HG02884 (cell line): ENCODE measurements at regions not wholly inside any gene's neighbourhood (a gene's known extent, or its start where the extent isn't known, plus 50 kb on each side); places are given as distances from the start of the nearest gene placed in this dataset.

Experiments
- ATAC-seq: cut with Tn5 transposase; IDR thresholded peaks from one replicate; pipeline ENCODE4 v1.9.1; 2021; ENCODE audit warnings: mild to moderate bottlenecking, moderate library complexity; ENCODE audit not compliant: unreplicated experiment

DNA sequence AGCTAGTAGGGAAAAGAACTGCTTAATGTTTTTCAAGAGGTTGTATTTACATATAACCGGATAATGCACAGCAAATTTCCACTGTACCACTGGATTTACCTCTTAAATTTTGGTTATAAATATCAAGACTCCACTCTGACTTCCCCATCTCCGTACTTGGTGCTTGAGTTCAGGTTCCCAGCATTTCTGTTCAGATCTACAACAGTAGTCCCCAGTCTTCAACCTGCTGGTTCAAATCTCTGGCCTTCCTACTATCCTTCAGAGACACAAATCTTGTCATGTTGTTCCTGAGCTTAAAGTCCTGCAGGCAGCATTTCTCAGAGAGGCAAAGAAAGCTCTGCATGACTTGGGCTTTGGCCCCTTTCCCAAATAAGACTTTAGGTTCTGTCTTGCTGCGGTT, 392.6 kb upstream of the ATP5MC3 start:
- ATAC-seq: no peak

DNA sequence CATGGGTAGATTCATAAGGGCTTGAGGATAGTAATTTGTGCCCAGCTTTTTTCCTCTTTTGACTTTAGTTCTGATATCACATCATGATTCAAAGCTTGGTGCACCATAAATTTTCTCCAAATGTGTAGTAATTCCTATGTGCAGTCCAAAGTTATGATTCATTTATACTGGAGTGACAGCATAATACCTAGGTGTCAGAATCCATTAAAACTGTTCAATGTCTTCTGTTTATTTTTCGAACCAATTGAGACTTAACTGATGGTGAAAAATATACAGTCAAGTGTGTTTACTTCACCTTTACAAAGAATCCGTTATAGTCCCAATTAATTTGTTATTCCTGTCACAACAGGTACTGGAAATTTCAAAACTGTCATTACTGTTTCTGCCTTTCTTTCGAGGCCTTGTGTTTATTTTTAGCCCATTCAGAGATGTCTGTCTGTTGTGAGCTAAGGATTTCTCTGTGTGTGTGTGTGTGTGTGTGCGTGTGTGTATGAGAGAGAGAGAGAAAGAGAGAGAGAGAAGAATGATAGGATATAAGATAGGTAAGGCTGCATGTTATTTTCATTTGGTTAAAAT, 389.7 kb upstream of the ATP5MC3 start:
- no peak for ATAC-seq

DNA sequence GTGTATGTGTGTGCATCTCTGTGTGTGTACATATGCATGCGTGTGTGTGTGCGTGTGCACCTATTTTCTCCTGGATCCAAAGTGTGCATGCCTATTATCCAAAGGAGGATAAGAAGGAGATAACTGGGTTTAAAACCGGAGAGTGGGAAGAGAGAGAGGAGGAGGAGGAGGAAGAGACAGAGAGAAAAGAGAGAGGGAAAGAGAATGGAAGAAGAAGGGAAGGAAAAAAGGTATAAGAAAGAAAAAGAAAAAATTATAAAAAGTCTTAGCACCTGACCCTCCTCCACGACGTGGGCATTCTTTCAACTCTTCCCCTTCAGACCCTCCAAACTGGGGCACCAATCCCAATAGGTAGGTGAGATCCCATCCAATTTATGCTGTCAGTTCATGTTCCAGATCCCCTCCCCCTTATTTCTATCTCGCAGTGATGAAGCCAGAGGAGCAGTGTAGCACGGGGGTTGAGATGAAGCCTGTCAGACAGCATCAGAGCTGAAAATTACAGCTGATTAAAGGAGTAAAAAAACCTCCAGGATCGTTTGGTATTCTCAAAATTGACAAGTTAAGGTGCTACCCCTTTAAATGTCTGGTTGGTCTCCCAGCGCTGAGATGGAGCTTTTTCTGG, 386.7 kb upstream of the ATP5MC3 start:
- no peak for ATAC-seq

DNA sequence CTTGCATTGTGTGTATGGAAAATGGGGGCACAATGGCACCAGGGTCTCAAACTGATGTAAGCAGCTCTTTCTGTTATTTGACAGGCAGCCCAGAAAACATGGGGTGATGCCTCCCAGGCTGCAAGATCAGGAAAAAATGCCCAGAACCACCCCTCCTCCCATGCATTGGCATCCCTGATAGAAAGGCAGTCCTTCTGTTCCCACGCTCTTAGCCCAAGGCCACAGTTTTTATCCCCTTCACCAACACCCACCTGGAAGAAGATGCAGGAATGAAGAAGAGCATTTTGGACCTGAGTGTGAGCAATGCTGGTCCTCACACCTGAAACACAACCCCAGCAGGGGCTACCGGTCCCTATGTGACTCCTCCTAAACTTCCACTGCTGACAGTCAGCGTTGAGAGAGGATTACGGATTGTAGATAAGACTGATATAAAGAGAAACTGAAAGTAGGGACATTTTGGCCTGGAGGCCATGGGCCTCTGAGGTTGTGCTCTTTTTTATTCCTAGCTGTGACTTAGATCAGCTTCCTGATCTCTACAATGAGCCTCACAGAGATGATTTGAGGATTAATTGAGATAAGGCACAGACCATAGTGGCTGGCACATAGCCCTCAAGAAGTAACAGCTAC, 386.0 kb upstream of the ATP5MC3 start:
- no peak for ATAC-seq

DNA sequence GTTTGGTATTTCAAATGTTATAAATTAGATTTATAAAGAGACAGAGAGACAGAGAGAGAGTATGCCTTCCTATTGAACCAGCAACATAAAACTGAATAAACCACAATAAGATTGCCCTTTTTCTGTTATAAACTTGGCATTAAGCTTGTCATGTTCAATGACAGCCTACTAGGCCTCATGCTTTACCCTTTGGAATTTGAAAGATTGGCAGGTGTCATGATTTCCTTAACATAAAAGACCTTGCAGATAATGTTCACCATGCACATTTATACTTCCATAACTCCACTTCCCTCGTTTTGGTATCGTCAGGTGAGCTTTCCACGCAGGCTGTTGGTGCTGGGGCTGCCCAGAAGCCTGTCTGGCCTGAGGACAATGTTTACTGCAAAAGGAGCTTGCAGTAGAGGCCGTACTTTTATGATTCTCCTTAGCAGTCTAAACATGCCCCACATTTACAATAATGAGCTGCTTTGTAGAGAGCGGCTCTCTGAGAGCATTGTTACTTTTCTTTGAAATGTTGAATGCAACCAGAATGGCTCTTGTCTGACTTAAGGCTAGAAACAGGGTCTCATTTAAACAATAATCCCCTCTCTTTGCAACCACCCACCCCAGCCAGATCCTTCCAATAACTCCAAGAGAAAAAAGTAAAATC, 379.1 kb upstream of the ATP5MC3 start:
- ATAC-seq: no peak

DNA sequence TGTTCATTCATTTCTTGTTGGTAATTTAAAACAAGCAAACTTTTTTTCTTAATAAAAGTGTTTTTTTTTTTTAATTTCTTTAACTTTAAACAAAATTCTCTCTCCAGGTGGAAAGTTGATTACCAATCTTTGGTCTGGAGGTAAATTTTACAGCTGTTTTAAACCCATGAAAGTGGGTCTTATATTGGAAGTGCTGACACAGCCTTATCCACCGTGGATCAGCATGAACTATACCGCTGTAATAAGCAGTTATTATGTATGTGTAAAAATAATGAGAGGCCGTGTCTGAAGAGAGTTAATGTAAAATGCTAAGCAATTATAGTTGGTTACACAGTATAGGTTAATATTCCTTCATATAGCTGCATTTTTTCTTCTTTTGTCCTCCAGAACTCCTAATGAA, 378.1 kb upstream of the ATP5MC3 start:
- ATAC-seq: no peak

DNA sequence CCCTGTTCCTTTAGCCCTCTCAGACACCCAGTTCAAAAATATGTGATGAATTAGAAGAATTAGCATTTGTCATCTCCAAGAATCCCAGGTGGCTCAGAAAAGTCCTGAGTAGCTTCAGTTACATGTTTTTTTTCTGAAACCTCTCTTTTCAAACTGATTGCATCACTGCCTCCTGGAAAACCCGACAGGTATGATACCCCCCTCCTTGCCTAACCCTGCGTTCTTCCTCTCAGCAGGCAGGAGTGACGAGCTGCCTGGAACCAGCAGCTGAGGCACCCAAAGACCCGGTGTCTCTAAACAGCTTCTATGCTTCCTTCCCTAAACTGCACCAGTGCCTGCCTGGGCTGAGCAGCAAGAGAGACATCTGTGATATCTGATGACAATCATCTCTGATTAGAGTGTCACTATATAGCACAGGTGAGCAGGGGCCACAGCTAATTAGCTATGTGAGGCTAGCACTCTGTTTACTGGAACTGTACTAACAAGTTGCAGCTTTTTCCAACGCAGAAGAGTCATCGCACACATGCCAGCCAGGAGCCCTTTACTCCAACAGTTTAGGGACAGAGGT, 376.4 kb upstream of the ATP5MC3 start:
- no peak for ATAC-seq

DNA sequence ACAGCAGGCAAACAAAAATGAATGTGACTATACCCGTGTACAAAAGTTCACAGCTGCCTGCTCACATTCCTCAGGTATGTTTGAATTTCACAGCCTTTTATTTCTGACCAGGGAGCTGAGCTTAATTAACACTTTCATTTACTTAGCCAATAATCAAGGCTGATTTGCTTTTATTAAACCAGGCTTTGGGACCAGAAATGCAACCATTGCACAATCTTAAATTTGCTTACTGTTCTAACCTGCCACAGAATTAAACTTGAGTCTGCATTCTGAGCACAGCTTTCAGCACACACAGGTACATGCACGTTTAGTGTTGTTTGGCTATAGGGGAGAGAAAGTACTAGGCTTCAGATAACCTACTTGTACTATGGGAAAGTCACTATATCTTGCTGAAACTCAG, 372.4 kb upstream of the ATP5MC3 start:
- ATAC-seq: no peak

DNA sequence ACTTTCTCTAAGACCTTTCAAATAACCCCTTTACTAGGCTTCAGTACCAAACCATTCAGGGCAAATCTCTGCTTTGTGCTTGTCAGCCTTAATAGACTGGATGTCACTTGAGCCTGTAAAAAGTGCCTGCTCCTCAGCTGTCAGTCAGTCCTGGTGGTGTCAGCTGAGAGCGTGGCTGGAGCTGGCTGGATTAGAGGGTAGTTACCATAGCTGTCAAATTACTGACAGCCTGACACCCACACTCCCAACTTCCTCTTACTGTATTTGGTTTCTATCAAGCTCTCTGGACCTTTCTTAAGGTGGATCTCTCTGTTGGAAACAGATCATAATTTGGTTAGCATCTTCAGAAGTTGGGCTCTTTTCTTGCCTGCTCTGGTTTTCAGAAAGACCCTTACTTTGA, 371.4 kb upstream of the ATP5MC3 start:
- no peak for ATAC-seq

DNA sequence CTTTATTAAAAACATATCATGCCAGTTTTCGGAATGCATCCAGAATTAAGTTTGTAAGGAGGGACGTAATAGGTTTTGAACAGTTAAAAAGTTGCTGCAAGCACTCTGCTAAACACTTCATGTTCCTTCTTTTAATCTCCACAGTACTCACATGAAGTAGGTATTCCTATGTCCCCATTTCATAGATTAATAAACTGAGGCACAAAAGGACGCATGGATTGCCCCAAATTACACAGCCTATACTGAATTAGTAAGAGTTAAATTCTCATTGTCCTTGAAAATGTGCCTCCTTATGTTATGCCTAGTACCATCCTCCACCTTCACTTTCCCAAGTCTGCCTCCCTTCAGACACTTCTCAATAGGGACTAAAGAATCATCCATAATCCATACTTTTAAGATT, 358.9 kb upstream of the ATP5MC3 start:
- ATAC-seq: no peak

DNA sequence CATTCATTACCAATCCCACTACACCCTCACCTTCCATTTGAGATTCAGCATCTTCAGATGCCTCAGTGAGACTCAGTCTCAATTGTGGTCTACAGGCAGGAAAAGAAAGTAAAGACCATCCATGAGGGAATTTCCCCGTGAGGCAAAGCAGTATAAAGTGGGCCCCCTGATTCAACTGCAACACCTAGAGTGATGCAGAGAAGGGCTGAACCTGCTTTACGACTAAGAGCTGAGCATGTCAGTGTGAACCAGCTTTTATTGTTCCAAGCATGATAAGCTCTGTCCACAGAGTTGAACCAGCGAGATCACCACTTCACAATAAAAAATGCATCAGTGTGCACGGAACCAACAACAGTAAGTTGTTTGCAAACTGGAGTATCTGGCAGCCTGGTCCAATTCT, 357.6 kb upstream of the ATP5MC3 start:
- no peak for ATAC-seq

DNA sequence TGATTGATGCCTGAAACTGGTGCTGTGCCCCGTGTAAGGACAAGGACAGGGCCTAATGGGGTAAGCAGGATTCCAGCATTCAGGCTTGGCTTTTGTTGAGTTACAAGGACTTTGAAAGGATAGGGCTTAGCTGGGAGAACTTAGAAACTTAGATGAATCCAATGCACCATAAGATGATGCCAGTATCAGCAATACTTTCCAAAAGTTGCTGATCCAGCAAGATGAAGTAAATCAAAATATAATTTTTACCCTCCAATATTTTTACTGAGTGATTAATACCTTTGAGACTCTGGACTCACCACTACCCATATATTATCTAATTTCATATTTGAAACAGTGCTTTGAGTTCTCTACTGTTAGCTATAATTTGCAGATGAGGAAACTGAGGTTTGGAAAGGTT, 354.5 kb upstream of the ATP5MC3 start:
- ATAC-seq: no peak

DNA sequence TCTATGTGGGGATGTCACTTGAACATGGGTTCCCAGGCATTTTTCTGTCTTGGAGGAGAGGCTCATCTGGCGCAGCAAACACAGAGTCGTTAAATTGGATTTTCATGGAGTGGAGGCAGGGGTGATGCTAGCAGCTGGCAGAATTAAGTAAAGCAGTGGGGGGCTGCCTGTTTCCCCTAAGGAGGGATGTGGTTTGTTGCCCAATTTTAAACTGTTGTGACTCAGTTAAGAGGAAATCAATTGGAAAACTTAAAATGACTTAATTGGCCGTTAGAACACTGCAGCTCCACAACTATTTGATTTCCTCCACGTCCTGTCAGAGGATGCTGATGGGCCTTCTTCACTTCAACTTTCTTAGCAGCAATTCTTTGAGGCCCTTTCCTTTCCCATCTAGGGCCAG, 354.1 kb upstream of the ATP5MC3 start:
- no peak for ATAC-seq

DNA sequence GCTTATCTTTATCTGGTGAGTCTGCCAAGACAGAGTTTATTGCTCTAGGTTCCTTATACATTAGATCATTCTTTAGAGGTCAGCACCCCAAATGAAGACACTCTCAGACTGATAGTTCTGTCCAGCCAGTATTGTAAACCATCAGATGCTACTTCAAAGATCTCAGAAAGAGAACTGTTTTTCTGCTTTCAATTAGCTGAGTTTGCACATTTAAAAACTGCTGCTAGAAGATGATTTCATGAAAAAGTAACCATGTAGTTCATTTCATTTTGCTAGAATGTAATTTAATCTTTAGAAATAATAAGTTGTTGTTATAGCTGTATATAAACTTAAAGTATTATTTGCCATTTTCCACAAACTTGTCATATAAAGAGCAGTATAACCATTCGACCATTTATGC, 344.5 kb upstream of the ATP5MC3 start:
- no peak for ATAC-seq

DNA sequence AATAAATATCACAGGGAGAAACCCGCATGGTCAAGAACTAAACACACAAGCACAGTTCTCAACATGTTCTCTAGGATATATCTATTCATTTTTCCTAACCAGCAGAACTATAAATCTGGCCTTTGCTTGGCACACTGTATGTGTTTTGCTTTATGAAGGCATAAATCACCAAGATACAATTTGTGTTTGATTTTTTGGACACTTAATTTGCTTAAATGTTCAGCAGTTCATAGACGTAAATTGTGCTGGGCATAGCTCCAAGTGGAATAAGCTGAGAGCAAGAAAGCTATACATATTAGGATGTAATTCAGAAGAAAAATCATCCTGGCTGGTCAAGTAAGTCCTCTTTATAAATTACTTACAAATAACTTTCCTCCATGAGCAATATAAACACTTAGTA, 341.5 kb upstream of the ATP5MC3 start:
- ATAC-seq: no peak

DNA sequence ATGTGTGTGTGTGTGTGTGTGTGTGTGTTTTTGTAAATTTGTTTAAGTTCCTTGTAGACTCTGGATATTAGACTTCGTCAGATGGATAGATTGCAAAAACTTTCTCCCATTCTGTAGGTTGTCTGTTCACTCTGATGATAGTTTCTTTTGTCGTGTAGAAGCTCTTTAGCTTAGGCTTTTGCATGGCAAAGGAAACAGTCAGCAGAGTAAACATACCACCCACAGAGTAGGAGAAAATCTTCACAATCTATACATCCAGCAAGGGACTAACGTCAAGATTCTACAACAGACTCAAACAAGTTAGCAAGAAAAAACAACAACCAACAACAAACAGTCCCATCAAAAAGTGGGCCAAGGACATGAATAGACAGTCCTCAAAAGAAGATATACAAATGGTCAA, 336.7 kb upstream of the ATP5MC3 start:
- no peak for ATAC-seq

DNA sequence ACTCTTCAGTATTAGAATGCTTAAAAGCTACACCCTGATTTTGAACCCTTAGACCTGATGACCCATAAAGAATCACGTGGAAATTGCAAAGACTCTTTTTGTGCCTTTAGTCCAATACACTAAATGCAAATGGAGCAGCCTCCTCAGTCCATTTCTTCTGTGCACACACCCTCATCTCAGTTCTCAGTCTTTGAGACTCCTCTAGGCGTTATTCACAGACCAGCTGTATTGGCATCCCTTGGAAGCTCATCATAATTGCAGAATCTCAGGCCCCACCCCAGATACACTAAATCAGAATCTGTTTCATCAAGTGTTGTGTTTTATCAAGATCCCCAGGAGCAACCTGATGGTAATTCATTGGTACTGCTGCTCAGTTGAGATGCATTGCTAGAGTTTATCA, 335.0 kb upstream of the ATP5MC3 start:
- ATAC-seq: no peak

DNA sequence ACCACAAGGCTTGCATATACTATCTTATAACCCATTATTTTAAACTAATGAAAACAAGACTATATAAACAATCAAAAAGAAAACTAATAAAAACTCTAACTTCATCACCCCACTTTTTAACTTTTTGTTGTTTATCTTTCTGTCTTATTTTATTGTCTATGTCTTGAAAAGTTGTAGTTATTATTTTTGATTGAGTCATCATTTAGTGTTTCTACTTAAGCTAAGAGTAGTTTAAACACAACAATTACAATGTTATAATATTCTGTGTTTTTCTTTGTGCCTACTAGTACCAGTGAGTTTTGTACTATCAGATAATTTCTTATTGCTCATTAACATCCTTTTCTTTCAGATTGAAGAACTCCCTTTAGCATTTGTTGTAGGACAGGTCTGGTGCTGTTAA, 318.7 kb upstream of the ATP5MC3 start:
- no peak for ATAC-seq

DNA sequence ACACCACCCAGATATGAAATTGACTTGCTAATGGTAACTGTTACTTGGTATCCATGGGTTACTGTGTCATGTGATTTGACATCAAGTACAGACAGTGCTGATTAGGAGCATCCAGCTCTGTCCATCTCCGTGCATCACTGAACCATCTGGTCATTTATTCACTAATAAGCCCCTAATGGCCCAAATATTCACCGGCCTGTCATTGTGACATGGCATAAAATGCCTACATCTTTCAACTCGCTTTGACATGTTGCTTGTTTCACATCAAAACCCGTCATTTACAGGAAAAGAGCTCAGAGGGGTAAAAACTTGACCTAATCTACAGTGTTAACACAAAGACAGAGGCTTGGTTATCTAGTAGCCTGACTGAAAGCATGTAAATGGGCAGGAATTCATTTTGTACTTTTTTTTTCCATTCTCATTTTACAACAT, 308.9 kb upstream of the ATP5MC3 start:
- no peak for ATAC-seq

DNA sequence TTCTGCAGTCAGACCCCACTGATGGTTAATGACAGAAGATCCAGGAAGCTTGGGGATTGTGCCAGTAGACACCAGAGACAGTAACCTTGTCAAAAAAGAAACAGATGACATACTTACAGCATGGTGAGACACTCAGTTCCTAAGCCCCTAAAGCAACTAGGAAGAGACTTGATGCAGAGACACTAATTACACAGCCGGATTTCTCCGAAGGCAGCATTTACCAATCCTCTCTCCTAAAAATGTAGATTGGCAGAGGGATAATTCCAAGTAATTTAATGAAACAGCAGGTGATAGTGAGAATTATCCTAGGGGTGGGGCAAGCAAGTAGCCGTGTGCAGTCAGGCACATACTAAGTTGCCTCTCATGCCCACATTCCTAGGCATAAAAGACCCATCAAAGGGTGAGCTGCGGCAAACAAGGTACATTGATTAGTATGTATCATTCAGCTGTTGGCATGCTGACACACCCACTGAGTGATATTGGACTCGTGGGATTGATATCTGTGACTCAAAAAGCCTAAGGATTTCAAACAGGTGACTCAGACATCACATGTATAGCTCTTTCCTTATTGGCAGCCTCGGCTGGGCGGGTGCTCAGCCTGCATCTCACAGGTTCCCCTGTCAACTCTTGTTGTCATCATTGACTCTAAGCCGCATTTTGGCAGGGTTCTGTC, 296.7 kb upstream of the ATP5MC3 start:
- no peak for ATAC-seq

DNA sequence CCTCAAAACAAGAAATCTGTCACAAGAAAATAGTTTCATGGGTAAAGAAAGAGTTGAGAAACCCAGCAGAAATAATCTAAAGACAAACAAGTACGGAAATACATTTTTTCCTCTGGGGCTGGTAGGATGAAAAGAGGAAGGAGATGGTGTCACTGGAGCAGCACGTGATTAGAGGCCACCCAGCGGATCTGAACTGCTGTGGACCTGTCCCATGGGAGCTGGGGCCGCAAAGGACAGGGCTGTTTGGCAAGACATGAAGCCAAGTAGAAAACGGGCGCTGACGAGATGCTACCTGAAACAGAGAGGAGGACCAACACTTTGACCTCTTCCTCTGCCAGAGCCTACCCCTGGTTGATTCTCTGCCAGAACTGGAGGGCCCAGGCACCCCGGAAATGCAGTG, 295.4 kb upstream of the ATP5MC3 start:
- no peak for ATAC-seq
